Left lobe of liver (tissue), 2 donors: ENCODE measurements at regions not wholly inside any gene's neighbourhood (a gene's known extent, or its start where the extent isn't known, plus 50 kb on each side); places are given as distances from the start of the nearest gene placed in this dataset.
"Not testable (repeated sequence)": the region's sequence is repeated elsewhere in the genome, so short reads cannot be mapped to it uniquely, and the experiment has no call there.

ENCODE experiments used
- ATAC-seq: fragments of 200-7000 bp; cut with Tn5 transposase; one replicate; pipeline ENCODE4 v1.9.1; 2020; ENCODE audit warnings: mild to moderate bottlenecking, moderate library complexity
- DNase-seq: peaks from one replicate; pipeline ENCODE4 v3.0.0-alpha.2; 2020; ENCODE audit warnings: low spot score
- donor health status: DM: no; HTN: no; CAD: no; lungs with moderate emphysema.
- donor health status: DM: no; HTN: yes; CAD: no.

- no peak for DNase-seq
- no peak for ATAC-seq
These were observed 207.9 kb upstream of the CSNK1A1L start for GRCh38 chr13:37313372-37313771.

- DNase-seq: no peak
These were observed 201.5 kb upstream of the CSNK1A1L start for GRCh38 chr13:37306778-37307544.

GRCh38 chr13:37303606-37304005, 198.1 kb upstream of the CSNK1A1L start:
- DNase-seq (no peak), ATAC-seq (no peak)

More at GRCh38 chr13:37306778-37307544, 201.5 kb upstream of the CSNK1A1L start:
- ATAC-seq: no peak

GRCh38 chr13:37302686-37303085, 197.2 kb upstream of the CSNK1A1L start:
- ATAC-seq (no peak), DNase-seq (no peak)

- no peak for ATAC-seq
- no peak for DNase-seq
These were observed 190.1 kb upstream of the CSNK1A1L start for GRCh38 chr13:37295573-37295972.

- ATAC-seq (peak; percentile 27), DNase-seq (no peak)
These were observed 189.6 kb upstream of the CSNK1A1L start for GRCh38 chr13:37295071-37295470.

GRCh38 chr13:37294472-37294871, 189.0 kb upstream of the CSNK1A1L start:
- ATAC-seq (no peak), DNase-seq (no peak)

GRCh38 chr13:37293295-37293694, 187.8 kb upstream of the CSNK1A1L start:
- no peak for ATAC-seq
- DNase-seq: no peak

GRCh38 chr13:37290716-37291505, 185.4 kb upstream of the CSNK1A1L start:
- no peak for DNase-seq
- ATAC-seq: no peak

- ATAC-seq (no peak), DNase-seq (no peak)
These were observed 183.9 kb upstream of the CSNK1A1L start for GRCh38 chr13:37289212-37289935.

- no peak for DNase-seq
- no peak for ATAC-seq
These were observed 182.7 kb upstream of the CSNK1A1L start for GRCh38 chr13:37288057-37288720.

- not testable (repeated sequence) for DNase-seq, ATAC-seq
These were observed 174.8 kb upstream of the CSNK1A1L start for GRCh38 chr13:37280231-37280630.

GRCh38 chr13:37277435-37278144, 172.1 kb upstream of the CSNK1A1L start:
- DNase-seq: no peak
- ATAC-seq: peak; percentile 56

GRCh38 chr13:37277007-37277406, 171.5 kb upstream of the CSNK1A1L start:
- ATAC-seq (no peak), DNase-seq (no peak)

- DNase-seq: no peak
- ATAC-seq: no peak
These were observed 169.4 kb upstream of the CSNK1A1L start for GRCh38 chr13:37274569-37275497.

- ATAC-seq: no peak
- no peak for DNase-seq
These were observed 168.4 kb upstream of the CSNK1A1L start for GRCh38 chr13:37273836-37274235.

- DNase-seq (no peak), ATAC-seq (no peak)
These were observed 164.9 kb upstream of the CSNK1A1L start for GRCh38 chr13:37270226-37271001.

- DNase-seq: no peak
- ATAC-seq: no peak
These were observed 158.4 kb upstream of the CSNK1A1L start for GRCh38 chr13:37263871-37264270.
